ENCODE measurements at regions not wholly inside any gene's neighbourhood (a gene's known extent, or its start where the extent isn't known, plus 50 kb on each side); places are given as distances from the start of the nearest gene placed in this dataset.

GRCh38 chr14:38958589-38958988 is 144.4 kb downstream of the SEC23A start:
- H4K20me1 ChIP-seq (ENCODE audit: insufficient read depth): no peaks in the 10 kb centered on the region

GRCh38 chr14:38951451-38951850 is 151.6 kb downstream of the SEC23A start:
- H3K9ac ChIP-seq (ENCODE audit: low read length): no peak overlapping the region
- POLR2A ChIA-PET: no interaction called here
- no peaks in the 10 kb centered on the region for H3K9me2 ChIP-seq (ENCODE audit: insufficient read depth)
- no peaks in the 10 kb centered on the region for H4K20me1 ChIP-seq (ENCODE audit: insufficient read depth)
- no peaks in the 10 kb centered on the region for H3K79me2 ChIP-seq (ENCODE audit: insufficient read depth, low read length)
- RAD21 ChIA-PET (ENCODE audit: low non-redundant PET in 1 of 2, low total read pairs in 2 of 2, uncharacterized antibody in 2 of 2, unreplicated experiment in 2 of 2): no interaction called here
- CTCF ChIA-PET: no interaction called here
- intact Hi-C loops (cut with micrococcal nuclease): no loop called here
- H3K4me2 ChIP-seq (ENCODE audit: low read length): no peak overlapping the region
- ATAC-seq (no peak), DNase-seq (ENCODE audit: low read depth, low spot score) (no peak)
- TF ChIP-seq FOSL1 (IDR thresholded peaks at IDR 0.05; ENCODE audit: low read depth): no peak
- TF ChIP-seq EZH2 (IDR thresholded peaks at IDR 0.05): no peak
- no peak for TF ChIP-seq CTCF (IDR thresholded peaks at IDR 0.05 in 2 of 3, conservative IDR thresholded peaks at IDR 0.05 in 1 of 3; ENCODE audit: borderline replicate concordance in 1 of 3, insufficient read depth in 1 of 3, low read depth in 2 of 3, low read length in 2 of 3)
- no peak for TF ChIP-seq RAD21 (IDR thresholded peaks at IDR 0.05; ENCODE audit: low read depth)
- no peak for TF ChIP-seq CEBPB (IDR thresholded peaks at IDR 0.05; ENCODE audit: low read depth)
- no peak for TF ChIP-seq POLR2AphosphoS5 (IDR thresholded peaks at IDR 0.05; ENCODE audit: low read depth, low read length)
- no peak for TF ChIP-seq REST (IDR thresholded peaks at IDR 0.05; ENCODE audit: low read depth)
- no peak for TF ChIP-seq SIN3A (IDR thresholded peaks at IDR 0.05; ENCODE audit: low read depth)
- no peak for TF ChIP-seq TCF7L2 (IDR thresholded peaks at IDR 0.05; ENCODE audit: borderline replicate concordance, extremely low read depth, insufficient read depth, insufficient read length)
- no peak for TF ChIP-seq SP1 (IDR thresholded peaks at IDR 0.05; ENCODE audit: low read depth)
- TF ChIP-seq ELF1 (IDR thresholded peaks at IDR 0.05; ENCODE audit: borderline replicate concordance, low read depth): no peak
- TF ChIP-seq ATF3 (IDR thresholded peaks at IDR 0.05): no peak
- no peak for TF ChIP-seq ZNF274 (IDR thresholded peaks at IDR 0.05; ENCODE audit: low read depth, low read length)
- TF ChIP-seq YY1 (IDR thresholded peaks at IDR 0.05; ENCODE audit: extremely low read depth, insufficient replicate concordance, low read depth, low read length): no peak
- TF ChIP-seq JUND (IDR thresholded peaks at IDR 0.05): no peak
- no peak overlapping the region for H3K27ac ChIP-seq (ENCODE audit: low read depth, low read length)
- H3K27me3 ChIP-seq (ENCODE audit: insufficient read depth, low read length): no peaks in the 10 kb centered on the region
- H3K9me3 ChIP-seq (ENCODE audit: control insufficient read depth in 1 of 2, insufficient read depth in 1 of 2, low read depth in 1 of 2, low read length in 2 of 2): no peaks in the 10 kb centered on the region
- BruUV-seq (replicated peaks): no TSS peak
- H3K4me1 ChIP-seq (ENCODE audit: control insufficient read depth in 1 of 2, insufficient read depth in 2 of 2, low read length in 2 of 2): no peaks in the 10 kb centered on the region
- H3K4me3 ChIP-seq (replicated peaks in 1 of 2; ENCODE audit: low read depth in 1 of 2, low read length in 2 of 2): no peak overlapping the region
- H3K36me3 ChIP-seq (ENCODE audit: control insufficient read depth in 1 of 2, insufficient read depth in 2 of 2, low read length in 2 of 2): no peaks in the 10 kb centered on the region
- H2AFZ ChIP-seq (ENCODE audit: low read depth, low read length, poor library complexity, severe bottlenecking): no peak overlapping the region

More at GRCh38 chr14:38958589-38958988, 144.4 kb downstream of the SEC23A start:
- no peak overlapping the region for H2AFZ ChIP-seq (ENCODE audit: low read depth, low read length, poor library complexity, severe bottlenecking)
- no TSS peak for BruUV-seq (replicated peaks)
- H3K27me3 ChIP-seq (ENCODE audit: insufficient read depth, low read length): no peaks in the 10 kb centered on the region
- H3K79me2 ChIP-seq (ENCODE audit: insufficient read depth, low read length): no peaks in the 10 kb centered on the region
- no peak overlapping the region for H3K27ac ChIP-seq (ENCODE audit: low read depth, low read length)
- H3K9me3 ChIP-seq (ENCODE audit: control insufficient read depth in 1 of 2, insufficient read depth in 1 of 2, low read depth in 1 of 2, low read length in 2 of 2): no peaks in the 10 kb centered on the region
- H3K4me1 ChIP-seq (ENCODE audit: control insufficient read depth in 1 of 2, insufficient read depth in 2 of 2, low read length in 2 of 2): no peaks in the 10 kb centered on the region
- H3K9ac ChIP-seq (ENCODE audit: low read length): no peak overlapping the region
- DNase-seq (ENCODE audit: low read depth, low spot score) (no peak), ATAC-seq (no peak)
- ChIA-PET POLR2A (no interaction called here), RAD21 (ENCODE audit: low non-redundant PET in 1 of 2, low total read pairs in 2 of 2, uncharacterized antibody in 2 of 2, unreplicated experiment in 2 of 2) (no interaction called here), CTCF (no interaction called here)
- H3K4me3 ChIP-seq (replicated peaks in 1 of 2; ENCODE audit: low read depth in 1 of 2, low read length in 2 of 2): no peak overlapping the region
- H3K36me3 ChIP-seq (ENCODE audit: control insufficient read depth in 1 of 2, insufficient read depth in 2 of 2, low read length in 2 of 2): no peaks in the 10 kb centered on the region
- intact Hi-C loops (cut with micrococcal nuclease): no loop called here
- no peak overlapping the region for H3K4me2 ChIP-seq (ENCODE audit: low read length)
- TF ChIP-seq FOSL1 (IDR thresholded peaks at IDR 0.05; ENCODE audit: low read depth) (no peak), POLR2A (IDR thresholded peaks at IDR 0.05; ENCODE audit: borderline replicate concordance, extremely low read depth, insufficient read depth, insufficient read length) (no peak), SRF (IDR thresholded peaks at IDR 0.05; ENCODE audit: low read depth) (no peak), ELF1 (IDR thresholded peaks at IDR 0.05; ENCODE audit: borderline replicate concordance, low read depth) (no peak), YY1 (IDR thresholded peaks at IDR 0.05; ENCODE audit: extremely low read depth, insufficient replicate concordance, low read depth, low read length) (no peak), EZH2phosphoT487 (IDR thresholded peaks at IDR 0.05; ENCODE audit: borderline replicate concordance) (no peak)
- no peaks in the 10 kb centered on the region for H3K9me2 ChIP-seq (ENCODE audit: insufficient read depth)

All from HCT116 (cell line).